ENCODE measurements at regions not wholly inside any gene's neighbourhood (a gene's known extent, or its start where the extent isn't known, plus 50 kb on each side); places are given as distances from the start of the nearest gene placed in this dataset.

DNA sequence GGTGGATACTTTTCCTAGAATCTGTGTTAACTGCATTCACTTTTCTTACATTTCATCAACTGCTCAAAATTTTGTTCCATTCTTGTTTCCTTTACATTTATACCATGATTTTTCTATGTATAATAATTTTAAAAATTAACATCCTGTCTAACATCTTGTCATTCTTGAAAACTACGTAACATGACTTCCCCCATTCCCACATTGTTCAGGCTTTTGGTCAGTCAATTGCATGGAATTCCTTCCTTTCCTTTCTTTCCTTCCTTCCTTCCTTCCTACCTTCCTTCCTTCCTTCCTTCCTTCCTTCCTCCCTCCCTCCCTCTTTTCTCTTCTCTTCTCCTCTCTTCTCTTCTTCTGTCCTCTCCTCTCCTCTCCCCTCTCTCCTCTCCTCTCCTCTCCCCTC is 220.7 kb upstream of the TP63 start:
- no peak overlapping the region for H3K4me3 ChIP-seq (ENCODE audit: low read depth, low read length)
- H3K27ac ChIP-seq (ENCODE audit: extremely low read depth, low read depth, low read length), result no peak overlapping the region
- no peaks in the 10 kb centered on the region for H3K4me1 ChIP-seq (ENCODE audit: control insufficient read depth, insufficient read depth, low read length)
- no peaks in the 10 kb centered on the region for H3K36me3 ChIP-seq (ENCODE audit: control insufficient read depth in 2 of 2, insufficient read depth in 1 of 2, low read length in 2 of 2)
- no peaks in the 10 kb centered on the region for H3K9me3 ChIP-seq (ENCODE audit: control insufficient read depth, insufficient read depth, low read depth, low read length)
- ChIA-PET CTCF (interaction anchor here (0.7 kb wide), 1 partner anchor 600 kb away, joined by 3 read pairs; no protein-coding TSS in a partner anchor), POLR2A (no interaction called here)
- no peak for TF ChIP-seq SP3 (tag by site-specific recombination; IDR thresholded peaks at IDR 0.05)
- TF ChIP-seq ZNF670 (tag by site-specific recombination; IDR thresholded peaks at IDR 0.05; ENCODE audit: low read depth), result no peak
- TF ChIP-seq ZNF366 (tag by site-specific recombination; conservative IDR thresholded peaks at IDR 0.05), result peak; percentile 85
- TF ChIP-seq, protein P1, sequence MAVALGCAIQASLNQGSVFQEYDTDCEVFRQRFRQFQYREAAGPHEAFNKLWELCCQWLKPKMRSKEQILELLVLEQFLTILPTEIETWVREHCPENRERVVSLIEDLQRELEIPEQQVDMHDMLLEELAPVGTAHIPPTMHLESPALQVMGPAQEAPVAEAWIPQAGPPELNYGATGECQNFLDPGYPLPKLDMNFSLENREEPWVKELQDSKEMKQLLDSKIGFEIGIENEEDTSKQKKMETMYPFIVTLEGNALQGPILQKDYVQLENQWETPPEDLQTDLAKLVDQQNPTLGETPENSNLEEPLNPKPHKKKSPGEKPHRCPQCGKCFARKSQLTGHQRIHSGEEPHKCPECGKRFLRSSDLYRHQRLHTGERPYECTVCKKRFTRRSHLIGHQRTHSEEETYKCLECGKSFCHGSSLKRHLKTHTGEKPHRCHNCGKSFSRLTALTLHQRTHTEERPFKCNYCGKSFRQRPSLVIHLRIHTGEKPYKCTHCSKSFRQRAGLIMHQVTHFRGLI (tag by site-specific recombination; IDR thresholded peaks at IDR 0.05), result no peak

DNA sequence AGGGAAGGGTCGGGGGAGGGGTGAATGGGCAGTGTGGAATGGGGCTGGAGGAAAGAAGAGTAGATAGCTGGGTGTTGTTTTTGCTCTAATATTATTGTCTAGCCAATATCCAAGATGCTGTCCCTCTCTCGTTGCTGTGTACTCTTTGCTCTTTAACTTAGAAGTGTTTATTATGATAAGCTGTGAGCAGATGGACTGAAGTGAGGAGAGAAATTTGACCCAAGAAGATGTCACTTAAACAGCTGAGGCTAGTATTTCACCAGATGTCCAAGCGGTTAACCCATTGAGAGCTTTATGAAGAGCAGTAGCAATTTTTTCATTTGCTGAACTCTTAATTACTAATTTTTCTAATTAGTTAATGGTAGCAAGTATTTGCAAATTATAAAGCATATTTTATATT is 212.2 kb upstream of the TP63 start:
- ChIA-PET POLR2A (no interaction called here), CTCF (no interaction called here)
- Histone ChIP-seq H3K36me3 (ENCODE audit: control insufficient read depth in 2 of 2, insufficient read depth in 1 of 2, low read length in 2 of 2) (no peaks in the 10 kb centered on the region), H3K4me1 (ENCODE audit: control insufficient read depth, insufficient read depth, low read length) (no peaks in the 10 kb centered on the region), H3K9me3 (ENCODE audit: control insufficient read depth, insufficient read depth, low read depth, low read length) (no peaks in the 10 kb centered on the region), H3K27ac (ENCODE audit: extremely low read depth, low read depth, low read length) (no peak overlapping the region), H3K4me3 (ENCODE audit: low read depth, low read length) (no peak overlapping the region)
- TF ChIP-seq ZNF626 (tag by site-specific recombination; IDR thresholded peaks at IDR 0.05), result no peak
- TF ChIP-seq HOXD13 (CRISPR knock-in tag; IDR thresholded peaks at IDR 0.05; ENCODE audit: borderline replicate concordance), result no peak
- TF ChIP-seq HOXA7 (CRISPR knock-in tag; IDR thresholded peaks at IDR 0.05; ENCODE audit: borderline replicate concordance), result no peak
- no peak for TF ChIP-seq ZNF221 (tag by site-specific recombination; IDR thresholded peaks at IDR 0.05; ENCODE audit: borderline replicate concordance)
- no peak for TF ChIP-seq KLF9 (tag by site-specific recombination; IDR thresholded peaks at IDR 0.05; ENCODE audit: low read depth)
- no peak for TF ChIP-seq ZNF830 (tag by site-specific recombination; IDR thresholded peaks at IDR 0.05; ENCODE audit: low read depth)
- TF ChIP-seq ZNF529 (tag by site-specific recombination; IDR thresholded peaks at IDR 0.05; ENCODE audit: insufficient replicate concordance), result no peak
- no peak for TF ChIP-seq ZNF664 (tag by site-specific recombination; IDR thresholded peaks at IDR 0.05)
- no peak for TF ChIP-seq ZNF324 (tag by site-specific recombination; IDR thresholded peaks at IDR 0.05)
- no peak for TF ChIP-seq ZNF677 (tag by site-specific recombination; IDR thresholded peaks at IDR 0.05)
- no peak for TF ChIP-seq ZNF501 (tag by site-specific recombination; IDR thresholded peaks at IDR 0.05)
- TF ChIP-seq SCRT2 (tag by site-specific recombination; IDR thresholded peaks at IDR 0.05), result no peak

DNA sequence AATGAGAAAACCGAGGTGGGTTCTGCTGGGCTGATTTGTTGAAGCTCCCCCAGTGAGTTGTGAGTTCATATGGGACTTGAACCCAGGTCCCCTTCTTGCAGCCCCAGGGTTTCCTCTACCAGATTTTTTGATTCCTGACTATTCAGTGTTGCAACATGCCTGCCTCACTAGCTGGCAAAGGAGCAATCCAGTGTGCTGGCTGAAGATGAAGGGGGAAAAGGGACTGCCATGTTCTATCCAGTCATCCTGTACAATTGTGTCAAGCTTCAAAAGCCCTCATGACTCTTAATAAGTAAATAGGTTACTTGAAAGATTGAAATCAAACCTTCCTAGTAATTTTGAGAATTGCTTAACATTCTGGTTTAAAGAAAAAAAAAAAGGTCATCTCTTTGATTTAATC is 211.5 kb upstream of the TP63 start:
- H3K36me3 ChIP-seq (ENCODE audit: control insufficient read depth in 2 of 2, insufficient read depth in 1 of 2, low read length in 2 of 2), result no peaks in the 10 kb centered on the region
- no peak overlapping the region for H3K27ac ChIP-seq (ENCODE audit: extremely low read depth, low read depth, low read length)
- no peaks in the 10 kb centered on the region for H3K9me3 ChIP-seq (ENCODE audit: control insufficient read depth, insufficient read depth, low read depth, low read length)
- POLR2A ChIA-PET, result no interaction called here
- no peak overlapping the region for H3K4me3 ChIP-seq (ENCODE audit: low read depth, low read length)
- H3K4me1 ChIP-seq (ENCODE audit: control insufficient read depth, insufficient read depth, low read length), result no peaks in the 10 kb centered on the region
- CTCF ChIA-PET, result no interaction called here
- TF ChIP-seq ZNF140 (tag by site-specific recombination; IDR thresholded peaks at IDR 0.05), result no peak
- TF ChIP-seq, protein P2, sequence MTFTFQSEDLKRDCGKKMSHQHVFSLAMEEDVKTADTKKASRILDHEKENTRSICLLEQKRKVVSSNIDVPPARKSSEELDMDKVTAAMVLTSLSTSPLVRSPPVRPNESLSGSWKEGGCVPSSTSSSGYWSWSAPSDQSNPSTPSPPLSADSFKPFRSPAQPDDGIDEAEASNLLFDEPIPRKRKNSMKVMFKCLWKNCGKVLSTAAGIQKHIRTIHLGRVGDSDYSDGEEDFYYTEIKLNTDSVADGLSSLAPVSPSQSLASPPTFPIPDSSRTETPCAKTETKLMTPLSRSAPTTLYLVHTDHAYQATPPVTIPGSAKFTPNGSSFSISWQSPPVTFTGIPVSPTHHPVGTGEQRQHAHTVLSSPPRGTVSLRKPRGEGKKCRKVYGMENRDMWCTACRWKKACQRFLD (tag by site-specific recombination; IDR thresholded peaks at IDR 0.05), result no peak
- no peak for TF ChIP-seq ZNF366 (tag by site-specific recombination; conservative IDR thresholded peaks at IDR 0.05)
- no peak for TF ChIP-seq ZNF19 (tag by site-specific recombination; IDR thresholded peaks at IDR 0.05; ENCODE audit: low read depth)
- TF ChIP-seq, protein P3, sequence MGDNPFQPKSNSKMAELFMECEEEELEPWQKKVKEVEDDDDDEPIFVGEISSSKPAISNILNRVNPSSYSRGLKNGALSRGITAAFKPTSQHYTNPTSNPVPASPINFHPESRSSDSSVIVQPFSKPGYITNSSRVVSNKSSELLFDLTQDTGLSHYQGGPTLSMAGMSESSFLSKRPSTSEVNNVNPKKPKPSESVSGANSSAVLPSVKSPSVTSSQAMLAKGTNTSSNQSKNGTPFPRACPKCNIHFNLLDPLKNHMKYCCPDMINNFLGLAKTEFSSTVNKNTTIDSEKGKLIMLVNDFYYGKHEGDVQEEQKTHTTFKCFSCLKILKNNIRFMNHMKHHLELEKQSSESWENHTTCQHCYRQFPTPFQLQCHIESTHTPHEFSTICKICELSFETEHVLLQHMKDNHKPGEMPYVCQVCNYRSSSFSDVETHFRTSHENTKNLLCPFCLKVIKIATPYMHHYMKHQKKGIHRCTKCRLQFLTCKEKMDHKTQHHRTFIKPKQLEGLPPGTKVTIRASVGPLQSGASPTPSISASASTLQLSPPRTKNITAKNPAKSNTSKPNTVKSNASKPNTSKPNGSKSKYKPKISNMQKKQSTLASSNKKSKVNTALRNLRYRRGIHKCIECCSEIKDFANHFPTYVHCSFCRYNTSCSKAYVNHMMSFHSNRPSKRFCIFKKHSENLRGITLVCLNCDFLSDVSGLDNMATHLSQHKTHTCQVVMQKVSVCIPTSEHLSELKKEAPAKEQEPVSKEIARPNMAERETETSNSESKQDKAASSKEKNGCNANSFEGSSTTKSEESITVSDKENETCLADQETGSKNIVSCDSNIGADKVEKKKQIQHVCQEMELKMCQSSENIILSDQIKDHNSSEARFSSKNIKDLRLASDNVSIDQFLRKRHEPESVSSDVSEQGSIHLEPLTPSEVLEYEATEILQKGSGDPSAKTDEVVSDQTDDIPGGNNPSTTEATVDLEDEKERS (tag by site-specific recombination; IDR thresholded peaks at IDR 0.05), result no peak
- TF ChIP-seq, protein P4, sequence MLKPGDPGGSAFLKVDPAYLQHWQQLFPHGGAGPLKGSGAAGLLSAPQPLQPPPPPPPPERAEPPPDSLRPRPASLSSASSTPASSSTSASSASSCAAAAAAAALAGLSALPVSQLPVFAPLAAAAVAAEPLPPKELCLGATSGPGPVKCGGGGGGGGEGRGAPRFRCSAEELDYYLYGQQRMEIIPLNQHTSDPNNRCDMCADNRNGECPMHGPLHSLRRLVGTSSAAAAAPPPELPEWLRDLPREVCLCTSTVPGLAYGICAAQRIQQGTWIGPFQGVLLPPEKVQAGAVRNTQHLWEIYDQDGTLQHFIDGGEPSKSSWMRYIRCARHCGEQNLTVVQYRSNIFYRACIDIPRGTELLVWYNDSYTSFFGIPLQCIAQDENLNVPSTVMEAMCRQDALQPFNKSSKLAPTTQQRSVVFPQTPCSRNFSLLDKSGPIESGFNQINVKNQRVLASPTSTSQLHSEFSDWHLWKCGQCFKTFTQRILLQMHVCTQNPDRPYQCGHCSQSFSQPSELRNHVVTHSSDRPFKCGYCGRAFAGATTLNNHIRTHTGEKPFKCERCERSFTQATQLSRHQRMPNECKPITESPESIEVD (tag by site-specific recombination; IDR thresholded peaks at IDR 0.05), result no peak
- TF ChIP-seq ZNF121 (tag by site-specific recombination; IDR thresholded peaks at IDR 0.05), result no peak
- no peak for TF ChIP-seq ZNF23 (tag by site-specific recombination; IDR thresholded peaks at IDR 0.05; ENCODE audit: borderline replicate concordance)
- TF ChIP-seq MYNN (tag by site-specific recombination; IDR thresholded peaks at IDR 0.05; ENCODE audit: borderline replicate concordance), result no peak
- no peak for TF ChIP-seq KLF1 (tag by site-specific recombination; IDR thresholded peaks at IDR 0.05)

Data from HEK293 (cell line).